ENCODE measurements at regions not wholly inside any gene's neighbourhood (a gene's known extent, or its start where the extent isn't known, plus 50 kb on each side); places are given as distances from the start of the nearest gene placed in this dataset.
A peak's percentile ranks its signal among the peaks of the same experiment; 100 is the strongest.

DNA sequence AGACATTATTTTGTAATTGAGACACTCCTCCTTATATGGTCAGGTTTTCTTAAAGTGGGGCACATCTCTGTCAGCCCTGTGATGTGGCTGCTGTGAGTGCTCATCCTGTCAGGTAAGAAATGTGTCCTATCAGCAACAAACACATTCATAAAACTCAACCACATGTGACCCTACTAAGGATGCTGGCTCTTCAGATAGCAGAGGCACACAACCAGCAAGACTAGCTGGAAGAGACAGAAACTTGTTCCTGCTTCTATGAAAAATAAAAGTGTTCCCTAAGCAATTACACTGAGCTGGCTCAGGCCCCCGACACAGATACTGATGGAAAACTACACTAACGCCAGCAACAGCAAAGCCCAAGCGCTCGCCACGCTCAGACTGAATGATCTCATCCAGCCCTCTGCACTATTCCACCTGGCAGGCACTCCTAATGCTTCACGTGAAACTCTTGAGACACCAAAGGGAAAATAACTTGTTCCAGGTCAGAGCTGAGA is 49.8 kb upstream of the CYP2D6 start:
- Mint-ChIP-seq H3K27ac (ENCODE audit: unreplicated experiment) (peak overlapping the region; percentile 64), H3K9me3 (ENCODE audit: unreplicated experiment) (no peaks in the 10 kb centered on the region), H3K27me3 (ENCODE audit: unreplicated experiment) (no peaks in the 10 kb centered on the region), H3K4me1 (ENCODE audit: unreplicated experiment) (peaks cover 20% of the 10 kb centered on the region), H3K4me3 (ENCODE audit: unreplicated experiment) (no peak overlapping the region), H3K36me3 (ENCODE audit: unreplicated experiment) (peaks cover 18% of the 10 kb centered on the region)
- TF ChIP-seq, protein P1, sequence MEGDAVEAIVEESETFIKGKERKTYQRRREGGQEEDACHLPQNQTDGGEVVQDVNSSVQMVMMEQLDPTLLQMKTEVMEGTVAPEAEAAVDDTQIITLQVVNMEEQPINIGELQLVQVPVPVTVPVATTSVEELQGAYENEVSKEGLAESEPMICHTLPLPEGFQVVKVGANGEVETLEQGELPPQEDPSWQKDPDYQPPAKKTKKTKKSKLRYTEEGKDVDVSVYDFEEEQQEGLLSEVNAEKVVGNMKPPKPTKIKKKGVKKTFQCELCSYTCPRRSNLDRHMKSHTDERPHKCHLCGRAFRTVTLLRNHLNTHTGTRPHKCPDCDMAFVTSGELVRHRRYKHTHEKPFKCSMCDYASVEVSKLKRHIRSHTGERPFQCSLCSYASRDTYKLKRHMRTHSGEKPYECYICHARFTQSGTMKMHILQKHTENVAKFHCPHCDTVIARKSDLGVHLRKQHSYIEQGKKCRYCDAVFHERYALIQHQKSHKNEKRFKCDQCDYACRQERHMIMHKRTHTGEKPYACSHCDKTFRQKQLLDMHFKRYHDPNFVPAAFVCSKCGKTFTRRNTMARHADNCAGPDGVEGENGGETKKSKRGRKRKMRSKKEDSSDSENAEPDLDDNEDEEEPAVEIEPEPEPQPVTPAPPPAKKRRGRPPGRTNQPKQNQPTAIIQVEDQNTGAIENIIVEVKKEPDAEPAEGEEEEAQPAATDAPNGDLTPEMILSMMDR (IDR thresholded peaks at IDR 0.05) = no peak
- DNase-seq (ENCODE audit: extremely low spot score, unreplicated experiment) = no peak
